Glutamatergic neuron (in vitro differentiated cells): ENCODE measurements at regions not wholly inside any gene's neighbourhood (a gene's known extent, or its start where the extent isn't known, plus 50 kb on each side); places are given as distances from the start of the nearest gene placed in this dataset.

Experiments
- DNase-seq: peaks from one replicate; pipeline ENCODE4 v3.0.0; 2022
- H3K27ac Mint-ChIP-seq: one replicate; pipeline ENCODE4 v1.8.0; 2020; ENCODE audit warnings: mild to moderate bottlenecking, mixed read lengths, inconsistent platforms; ENCODE audit not compliant: unreplicated experiment
- H3K27me3 Mint-ChIP-seq: one replicate; pipeline ENCODE4 v1.8.0; 2020; ENCODE audit warnings: mild to moderate bottlenecking, moderate library complexity, mixed read lengths, inconsistent platforms; ENCODE audit not compliant: unreplicated experiment
- H3K36me3 Mint-ChIP-seq: one replicate; pipeline ENCODE4 v1.8.0; 2020; ENCODE audit warnings: mild to moderate bottlenecking, mixed read lengths, inconsistent platforms; ENCODE audit not compliant: unreplicated experiment
- H3K4me1 Mint-ChIP-seq: one replicate; pipeline ENCODE4 v1.8.0; 2020; ENCODE audit warnings: mild to moderate bottlenecking, low read depth, mixed read lengths, inconsistent platforms; ENCODE audit not compliant: unreplicated experiment
- H3K4me3 Mint-ChIP-seq: one replicate; pipeline ENCODE4 v1.8.0; 2020; ENCODE audit warnings: mild to moderate bottlenecking, mixed read lengths, inconsistent platforms; ENCODE audit not compliant: unreplicated experiment
- H3K9me3 Mint-ChIP-seq: one replicate; pipeline ENCODE4 v1.8.0; 2020; ENCODE audit warnings: mild to moderate bottlenecking, moderate library complexity, mixed read lengths, inconsistent platforms; ENCODE audit not compliant: unreplicated experiment
- TF ChIP-seq, protein P1 (sequence below): fragments of 200-600 bp; sonication (generic); IDR thresholded peaks from one replicate; pipeline ENCODE4 v1.5.0; 2021; ENCODE audit not compliant: partially characterized antibody, unreplicated experiment

DNA sequence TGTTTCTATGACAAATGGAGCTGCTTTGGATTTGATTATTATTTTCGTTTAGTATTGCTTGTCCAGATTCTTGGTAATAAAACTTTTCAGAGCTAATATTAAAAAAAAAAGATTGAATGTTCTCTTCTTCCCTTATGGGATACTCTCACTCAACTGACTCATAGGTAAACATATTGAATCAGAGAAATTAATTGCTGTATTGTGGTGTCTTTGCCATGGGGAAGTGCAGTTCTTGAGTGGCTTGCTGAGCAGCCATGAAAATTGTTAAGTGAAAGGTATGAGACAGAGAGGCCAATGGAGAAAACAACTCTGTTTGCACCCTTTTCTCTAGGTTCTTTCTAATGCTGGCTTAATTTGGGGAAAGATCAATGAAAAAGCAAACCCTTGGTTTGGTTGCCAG, 149.9 kb upstream of the HMHB1 start:
- DNase-seq: no peak
- H3K4me1 Mint-ChIP-seq: peaks cover 2% of the 10 kb centered on the region
- H3K4me3 Mint-ChIP-seq: no peak overlapping the region
- H3K9me3 Mint-ChIP-seq: no peaks in the 10 kb centered on the region
- peaks cover 1% of the 10 kb centered on the region for H3K27me3 Mint-ChIP-seq
- H3K27ac Mint-ChIP-seq: no peak overlapping the region
- TF ChIP-seq, protein P1, sequence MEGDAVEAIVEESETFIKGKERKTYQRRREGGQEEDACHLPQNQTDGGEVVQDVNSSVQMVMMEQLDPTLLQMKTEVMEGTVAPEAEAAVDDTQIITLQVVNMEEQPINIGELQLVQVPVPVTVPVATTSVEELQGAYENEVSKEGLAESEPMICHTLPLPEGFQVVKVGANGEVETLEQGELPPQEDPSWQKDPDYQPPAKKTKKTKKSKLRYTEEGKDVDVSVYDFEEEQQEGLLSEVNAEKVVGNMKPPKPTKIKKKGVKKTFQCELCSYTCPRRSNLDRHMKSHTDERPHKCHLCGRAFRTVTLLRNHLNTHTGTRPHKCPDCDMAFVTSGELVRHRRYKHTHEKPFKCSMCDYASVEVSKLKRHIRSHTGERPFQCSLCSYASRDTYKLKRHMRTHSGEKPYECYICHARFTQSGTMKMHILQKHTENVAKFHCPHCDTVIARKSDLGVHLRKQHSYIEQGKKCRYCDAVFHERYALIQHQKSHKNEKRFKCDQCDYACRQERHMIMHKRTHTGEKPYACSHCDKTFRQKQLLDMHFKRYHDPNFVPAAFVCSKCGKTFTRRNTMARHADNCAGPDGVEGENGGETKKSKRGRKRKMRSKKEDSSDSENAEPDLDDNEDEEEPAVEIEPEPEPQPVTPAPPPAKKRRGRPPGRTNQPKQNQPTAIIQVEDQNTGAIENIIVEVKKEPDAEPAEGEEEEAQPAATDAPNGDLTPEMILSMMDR: no peak
- no peaks in the 10 kb centered on the region for H3K36me3 Mint-ChIP-seq

DNA sequence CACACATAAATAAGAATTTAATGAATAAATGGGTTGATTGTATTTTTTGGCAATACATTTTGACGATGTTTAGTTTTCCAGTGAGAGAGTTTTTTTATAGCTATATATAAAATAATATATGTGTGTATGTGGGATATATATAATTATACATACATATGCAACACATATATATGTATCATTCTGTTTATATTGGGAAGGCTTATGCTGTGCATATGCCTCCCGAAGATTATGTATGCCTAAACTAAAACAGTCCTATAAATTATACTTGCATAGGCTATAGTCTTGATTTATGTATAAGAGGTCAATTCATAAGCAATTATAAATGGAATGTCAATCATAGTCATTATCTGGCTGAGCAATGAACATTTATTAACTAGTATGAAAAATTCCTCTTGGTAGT, 151.3 kb upstream of the HMHB1 start:
- TF ChIP-seq, protein P1: no peak
- Mint-ChIP-seq H3K9me3 (no peaks in the 10 kb centered on the region), H3K4me1 (peaks cover 2% of the 10 kb centered on the region), H3K4me3 (no peak overlapping the region), H3K27me3 (peaks cover 1% of the 10 kb centered on the region), H3K27ac (no peak overlapping the region), H3K36me3 (no peaks in the 10 kb centered on the region)
- no peak for DNase-seq

DNA sequence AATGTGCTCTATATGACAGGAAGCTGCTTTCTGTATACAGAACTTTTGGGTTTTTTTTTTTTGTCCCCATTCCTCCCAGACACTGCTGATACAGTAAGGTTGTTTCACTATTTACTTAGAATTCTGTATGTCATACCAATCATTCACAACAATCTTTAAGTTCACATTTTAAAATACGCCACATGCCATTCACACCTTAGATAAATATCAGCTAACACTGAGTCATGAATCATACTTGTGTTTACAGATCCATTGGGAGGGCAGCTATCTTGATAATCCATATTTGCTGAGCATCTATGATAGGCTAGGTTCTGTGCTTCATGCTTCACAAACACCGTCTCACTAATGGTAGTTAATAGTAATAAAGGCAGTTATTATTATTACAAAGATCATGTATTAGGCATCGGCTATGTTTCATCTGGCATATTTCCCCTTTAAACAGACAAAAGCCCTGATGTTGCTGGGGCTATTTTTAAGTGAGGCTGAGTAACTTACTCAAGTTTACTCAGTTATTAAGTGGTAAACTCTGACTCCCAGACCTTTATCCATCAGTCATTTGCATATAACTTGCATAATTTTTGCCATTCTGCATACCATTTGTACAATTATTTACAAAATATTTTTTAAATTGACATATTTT, 152.2 kb upstream of the HMHB1 start:
- TF ChIP-seq, protein P1: no peak
- Mint-ChIP-seq H3K4me1 (peaks cover 2% of the 10 kb centered on the region), H3K27ac (no peak overlapping the region)

DNA sequence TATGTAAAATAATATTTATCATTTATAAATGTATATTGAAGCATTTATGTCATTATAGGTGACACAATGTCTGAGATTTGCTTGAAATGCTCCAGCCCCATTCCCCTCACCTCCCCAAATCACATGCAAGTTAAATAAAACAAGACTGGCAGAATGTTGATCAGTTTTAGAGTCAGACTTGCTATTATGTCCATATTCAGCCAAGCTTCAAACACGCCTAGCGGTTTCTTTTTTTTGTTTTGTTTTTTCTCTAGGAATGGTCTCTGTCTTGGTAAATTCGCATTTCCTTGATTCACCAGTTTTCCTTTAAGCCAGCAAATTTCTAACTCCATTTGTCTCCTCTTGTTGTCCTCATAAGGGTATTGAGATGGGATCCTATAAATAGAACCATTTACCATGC, 153.0 kb upstream of the HMHB1 start:
- Mint-ChIP-seq H3K4me3 (no peak overlapping the region), H3K27ac (no peak overlapping the region), H3K4me1 (peaks cover 2% of the 10 kb centered on the region), H3K9me3 (no peaks in the 10 kb centered on the region), H3K27me3 (no peaks in the 10 kb centered on the region), H3K36me3 (no peaks in the 10 kb centered on the region)
- TF ChIP-seq, protein P1: no peak
- DNase-seq: no peak

More for the DNA sequence above, 152.2 kb upstream of the HMHB1 start:
- H3K9me3 Mint-ChIP-seq: no peaks in the 10 kb centered on the region
- H3K27me3 Mint-ChIP-seq: peaks cover 1% of the 10 kb centered on the region
- no peak overlapping the region for H3K4me3 Mint-ChIP-seq
- DNase-seq: no peak
- H3K36me3 Mint-ChIP-seq: no peaks in the 10 kb centered on the region

DNA sequence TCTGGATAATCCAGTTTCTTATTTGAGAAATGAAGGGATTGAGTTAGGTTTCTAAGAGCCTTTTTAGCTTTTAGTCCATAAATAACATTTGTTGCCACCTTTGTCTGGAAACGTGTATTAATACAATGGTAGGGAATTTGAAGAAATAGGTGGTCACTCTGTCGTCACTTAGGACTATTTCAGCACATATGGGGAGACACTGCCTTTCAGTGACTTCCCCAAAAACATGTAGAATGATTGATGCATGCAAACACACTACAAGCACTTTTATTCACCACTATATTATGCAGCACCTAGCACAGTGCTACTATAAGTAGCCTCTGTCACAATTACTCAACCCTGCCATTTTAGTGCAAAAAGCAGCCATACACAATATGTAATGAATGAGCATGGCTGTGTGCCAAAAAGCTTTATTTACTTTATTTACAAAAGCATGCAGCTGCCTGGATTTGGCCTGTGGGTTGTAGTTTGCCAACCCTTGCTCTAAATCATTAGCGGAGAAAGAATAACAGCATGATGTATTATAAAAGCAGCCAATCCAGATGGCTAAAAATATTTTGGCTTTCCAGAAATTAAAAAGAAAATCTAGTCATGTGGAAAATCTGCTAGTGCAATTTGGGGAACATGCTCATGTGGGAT, 154.2 kb upstream of the HMHB1 start:
- DNase-seq: no peak
- TF ChIP-seq, protein P1: no peak
- Mint-ChIP-seq H3K4me3 (no peak overlapping the region), H3K36me3 (no peaks in the 10 kb centered on the region), H3K27me3 (no peaks in the 10 kb centered on the region), H3K27ac (no peak overlapping the region), H3K9me3 (no peaks in the 10 kb centered on the region), H3K4me1 (peaks cover 2% of the 10 kb centered on the region)
